OCI-LY3 (cell line): ENCODE measurements at regions not wholly inside any gene's neighbourhood (a gene's known extent, or its start where the extent isn't known, plus 50 kb on each side); places are given as distances from the start of the nearest gene placed in this dataset.

Experiments
- H2AFZ ChIP-seq: fragments of 200-600, 300-600 bp; shearing (Covaris generic); 2 replicates; pipeline ENCODE4 v1.6.0; 2014; ENCODE audit warnings: antibody characterized with exemption, low read depth, low read length
- H3K27ac ChIP-seq: fragments of 200-600, 300-600 bp; sonication (generic); 2 replicates; pipeline ENCODE4 v1.5.1; 2014; ENCODE audit warnings: mild to moderate bottlenecking, low read length, moderate library complexity, mixed read lengths
- H3K27me3 ChIP-seq: fragments of 200-600, 300-600 bp; sonication (generic); 2 replicates; pipeline ENCODE4 v1.6.1; 2014; ENCODE audit warnings: low read depth, low read length, mixed read lengths
- H3K36me3 ChIP-seq: fragments of 200-600, 300-600 bp; sonication (generic); replicated peaks from 2 replicates; pipeline ENCODE3; 2014; ENCODE audit warnings: low read depth, low read length, mixed read lengths
- H3K4me1 ChIP-seq: fragments of 300-600, 200-600 bp; sonication (generic); 2 replicates; pipeline ENCODE4 v1.6.1; 2014; ENCODE audit warnings: low read length, mixed read lengths
- H3K4me2 ChIP-seq: fragments of 200-600, 300-600 bp; sonication (generic); 2 replicates; pipeline ENCODE4 v1.6.1; 2014; ENCODE audit warnings: low read length, mixed read lengths
- H3K4me3 ChIP-seq: fragments of 300-600, 200-600 bp; sonication (generic); 2 replicates; pipeline ENCODE4 v1.5.1; 2014; ENCODE audit warnings: antibody characterized with exemption, mild to moderate bottlenecking, low read length, moderate library complexity
- H3K79me2 ChIP-seq: fragments of 300-600, 200-600 bp; shearing (Covaris generic); 2 replicates; pipeline ENCODE4 v1.6.1; 2014; ENCODE audit warnings: mild to moderate bottlenecking, low read length, mixed read lengths
- H3K9ac ChIP-seq: fragments of 300-600, 200-600 bp; shearing (Covaris generic); 2 replicates; pipeline ENCODE4 v1.6.0; 2014; ENCODE audit warnings: mild to moderate bottlenecking, low read length, moderate library complexity
- H3K9me3 ChIP-seq: fragments of 200-600, 300-600 bp; shearing (Covaris generic); 2 replicates; pipeline ENCODE4 v1.6.1; 2014; ENCODE audit warnings: low read length, mixed read lengths; ENCODE audit not compliant: insufficient read depth
- H4K20me1 ChIP-seq: fragments of 200-600, 300-600 bp; sonication (generic); 2 replicates; pipeline ENCODE4 v1.6.1; 2016; ENCODE audit warnings: low read length, mixed read lengths; ENCODE audit not compliant: insufficient read depth
- EZH2phosphoT487 ChIP-seq: fragments of 200-600 bp; shearing (Covaris generic); IDR thresholded peaks from 2 replicates; pipeline ENCODE4 v1.6.1; 2018; ENCODE audit warnings: antibody characterized with exemption, mixed run types, low read depth
- TF ChIP-seq, protein P1 (sequence below): fragments of 200-600, 300-600 bp; sonication (generic); IDR thresholded peaks from 2 replicates; pipeline ENCODE4 v1.5.1; 2014; ENCODE audit warnings: antibody characterized with exemption, low read length, low read depth

DNA sequence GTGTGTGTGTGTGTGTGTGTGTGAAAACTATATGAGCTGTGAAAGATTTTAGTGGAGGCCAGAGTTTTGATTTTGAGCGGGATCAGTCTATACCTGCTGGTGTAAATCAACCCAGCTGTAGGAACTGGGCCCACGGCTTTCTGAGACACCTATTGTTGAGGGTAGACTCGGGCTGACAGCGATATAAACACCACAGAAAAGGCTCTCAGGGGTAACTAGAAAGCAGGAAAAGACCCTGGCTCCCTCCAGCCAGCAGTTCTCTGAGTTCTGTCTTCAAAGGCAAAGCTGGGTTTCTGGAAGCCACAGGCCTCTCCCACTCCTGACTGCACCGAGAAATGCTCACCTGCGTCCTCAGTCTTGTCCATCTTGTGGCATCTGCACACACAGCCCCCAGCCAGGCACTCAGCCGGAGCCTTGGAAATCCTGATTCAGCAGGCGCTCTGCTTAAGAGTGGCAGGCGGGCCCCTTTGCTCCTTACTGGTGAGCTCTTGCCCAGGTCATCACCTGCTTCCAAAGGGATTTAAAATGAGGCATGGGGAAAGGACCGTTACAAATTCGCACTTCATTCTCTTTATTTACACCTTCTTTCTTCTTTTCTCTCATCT lies 223.3 kb downstream of the NDUFS4 start:
- H3K4me3 ChIP-seq, result no peak overlapping the region
- no peaks in the 10 kb centered on the region for H4K20me1 ChIP-seq
- no peak overlapping the region for H3K27ac ChIP-seq
- H3K36me3 ChIP-seq, result no peaks in the 10 kb centered on the region
- H3K4me2 ChIP-seq, result no peak overlapping the region
- H2AFZ ChIP-seq, result no peak overlapping the region
- peaks cover 21% of the 10 kb centered on the region for H3K4me1 ChIP-seq
- no peaks in the 10 kb centered on the region for H3K79me2 ChIP-seq
- no peaks in the 10 kb centered on the region for H3K27me3 ChIP-seq
- TF ChIP-seq EZH2phosphoT487, result no peak
- TF ChIP-seq, protein P1, sequence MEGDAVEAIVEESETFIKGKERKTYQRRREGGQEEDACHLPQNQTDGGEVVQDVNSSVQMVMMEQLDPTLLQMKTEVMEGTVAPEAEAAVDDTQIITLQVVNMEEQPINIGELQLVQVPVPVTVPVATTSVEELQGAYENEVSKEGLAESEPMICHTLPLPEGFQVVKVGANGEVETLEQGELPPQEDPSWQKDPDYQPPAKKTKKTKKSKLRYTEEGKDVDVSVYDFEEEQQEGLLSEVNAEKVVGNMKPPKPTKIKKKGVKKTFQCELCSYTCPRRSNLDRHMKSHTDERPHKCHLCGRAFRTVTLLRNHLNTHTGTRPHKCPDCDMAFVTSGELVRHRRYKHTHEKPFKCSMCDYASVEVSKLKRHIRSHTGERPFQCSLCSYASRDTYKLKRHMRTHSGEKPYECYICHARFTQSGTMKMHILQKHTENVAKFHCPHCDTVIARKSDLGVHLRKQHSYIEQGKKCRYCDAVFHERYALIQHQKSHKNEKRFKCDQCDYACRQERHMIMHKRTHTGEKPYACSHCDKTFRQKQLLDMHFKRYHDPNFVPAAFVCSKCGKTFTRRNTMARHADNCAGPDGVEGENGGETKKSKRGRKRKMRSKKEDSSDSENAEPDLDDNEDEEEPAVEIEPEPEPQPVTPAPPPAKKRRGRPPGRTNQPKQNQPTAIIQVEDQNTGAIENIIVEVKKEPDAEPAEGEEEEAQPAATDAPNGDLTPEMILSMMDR, result no peak
- no peaks in the 10 kb centered on the region for H3K9me3 ChIP-seq
- H3K9ac ChIP-seq, result no peak overlapping the region

DNA sequence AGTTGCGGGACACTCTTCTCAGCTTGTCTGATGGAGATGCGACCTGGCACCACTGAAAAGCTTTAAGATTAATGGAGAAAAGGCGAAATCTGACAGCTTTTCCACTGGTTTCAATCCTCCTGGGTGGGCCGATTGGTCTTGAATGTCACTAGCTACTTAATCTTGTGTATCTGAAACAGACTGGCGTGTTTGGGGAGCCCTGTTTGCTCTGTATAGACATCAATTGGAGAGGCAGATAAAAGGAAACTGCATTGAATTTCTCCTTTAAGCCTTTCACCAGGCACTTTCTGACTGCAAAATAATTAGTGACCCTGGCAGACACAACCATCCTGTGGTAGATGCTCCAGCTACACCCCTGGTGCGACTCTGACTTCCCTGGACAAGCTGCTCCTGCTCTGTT lies 224.2 kb downstream of the NDUFS4 start:
- H2AFZ ChIP-seq, result no peak overlapping the region

DNA sequence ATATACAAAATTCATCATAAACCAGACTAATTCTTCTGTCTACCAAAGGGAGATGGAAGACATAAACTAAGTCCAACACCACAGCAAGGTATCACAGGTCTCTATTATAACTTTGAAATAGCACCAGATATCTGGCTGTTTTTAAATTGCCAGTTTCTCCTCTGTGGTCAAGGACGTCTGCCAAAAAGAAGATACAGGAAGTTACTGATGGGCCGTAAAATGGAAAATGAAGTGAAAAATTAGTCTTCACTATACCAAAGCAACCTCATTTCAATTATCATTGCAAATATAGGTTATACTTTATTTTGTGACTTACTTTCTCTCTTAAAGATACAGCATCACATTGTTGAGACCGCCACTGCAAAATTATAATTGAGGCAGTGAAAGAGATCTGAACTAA lies 225.5 kb downstream of the NDUFS4 start:
- no peaks in the 10 kb centered on the region for H3K36me3 ChIP-seq
- H3K4me3 ChIP-seq, result no peak overlapping the region
- no peaks in the 10 kb centered on the region for H4K20me1 ChIP-seq
- no peaks in the 10 kb centered on the region for H3K79me2 ChIP-seq
- peaks cover 10% of the 10 kb centered on the region for H3K4me1 ChIP-seq
- H2AFZ ChIP-seq, result no peak overlapping the region
- H3K27me3 ChIP-seq, result no peaks in the 10 kb centered on the region
- no peak for TF ChIP-seq EZH2phosphoT487
- TF ChIP-seq, protein P1, result no peak
- H3K4me2 ChIP-seq, result no peak overlapping the region
- no peaks in the 10 kb centered on the region for H3K9me3 ChIP-seq
- no peak overlapping the region for H3K9ac ChIP-seq
- no peak overlapping the region for H3K27ac ChIP-seq

More for the DNA sequence above, 224.2 kb downstream of the NDUFS4 start:
- Histone ChIP-seq H3K9me3 (no peaks in the 10 kb centered on the region), H3K4me3 (no peak overlapping the region), H3K36me3 (no peaks in the 10 kb centered on the region), H3K27ac (no peak overlapping the region), H3K4me1 (peaks cover 14% of the 10 kb centered on the region), H3K27me3 (no peaks in the 10 kb centered on the region), H3K9ac (no peak overlapping the region), H3K4me2 (no peak overlapping the region), H4K20me1 (no peaks in the 10 kb centered on the region), H3K79me2 (no peaks in the 10 kb centered on the region)
- TF ChIP-seq, protein P1, result no peak
- TF ChIP-seq EZH2phosphoT487, result no peak

DNA sequence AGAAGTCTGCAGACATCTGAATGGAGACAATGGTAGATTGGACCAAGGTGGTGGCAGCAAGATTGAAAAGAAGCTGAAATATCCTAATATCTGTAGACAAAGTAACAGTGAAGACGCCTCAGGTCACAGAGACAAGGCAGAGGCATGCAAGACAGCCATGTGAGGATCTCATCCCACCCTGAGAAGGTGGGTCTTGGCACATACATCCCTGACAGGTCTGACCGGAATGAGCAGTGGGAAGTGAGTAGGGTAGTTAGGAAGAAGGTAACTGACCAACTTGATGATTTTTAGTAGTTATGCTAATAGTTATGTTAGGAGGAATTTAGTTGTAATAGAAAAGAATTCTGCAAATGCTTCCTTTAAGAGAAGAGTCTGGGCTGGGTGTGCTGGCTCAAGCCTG lies 229.6 kb downstream of the NDUFS4 start:
- H3K36me3 ChIP-seq, result no peaks in the 10 kb centered on the region
- no peaks in the 10 kb centered on the region for H3K79me2 ChIP-seq
- no peak overlapping the region for H3K4me2 ChIP-seq
- H3K4me3 ChIP-seq, result no peak overlapping the region
- no peak overlapping the region for H2AFZ ChIP-seq
- H3K9me3 ChIP-seq, result no peaks in the 10 kb centered on the region
- no peaks in the 10 kb centered on the region for H3K27me3 ChIP-seq
- TF ChIP-seq, protein P1, result no peak
- TF ChIP-seq EZH2phosphoT487, result no peak
- no peak overlapping the region for H3K27ac ChIP-seq
- H4K20me1 ChIP-seq, result no peaks in the 10 kb centered on the region
- peaks cover 10% of the 10 kb centered on the region for H3K4me1 ChIP-seq
- H3K9ac ChIP-seq, result no peak overlapping the region
